OCI-LY3 (cell line): ENCODE measurements at regions not wholly inside any gene's neighbourhood (a gene's known extent, or its start where the extent isn't known, plus 50 kb on each side); places are given as distances from the start of the nearest gene placed in this dataset.

Source experiments
- EZH2phosphoT487 ChIP-seq: fragments of 200-600 bp; shearing (Covaris generic); IDR thresholded peaks from 2 replicates; pipeline ENCODE4 v1.6.1; 2018; ENCODE audit warnings: antibody characterized with exemption, mixed run types, low read depth
- TF ChIP-seq, protein P1 (sequence below): fragments of 200-600, 300-600 bp; sonication (generic); IDR thresholded peaks from 2 replicates; pipeline ENCODE4 v1.5.1; 2014; ENCODE audit warnings: antibody characterized with exemption, low read length, low read depth

- TF ChIP-seq, protein P1, sequence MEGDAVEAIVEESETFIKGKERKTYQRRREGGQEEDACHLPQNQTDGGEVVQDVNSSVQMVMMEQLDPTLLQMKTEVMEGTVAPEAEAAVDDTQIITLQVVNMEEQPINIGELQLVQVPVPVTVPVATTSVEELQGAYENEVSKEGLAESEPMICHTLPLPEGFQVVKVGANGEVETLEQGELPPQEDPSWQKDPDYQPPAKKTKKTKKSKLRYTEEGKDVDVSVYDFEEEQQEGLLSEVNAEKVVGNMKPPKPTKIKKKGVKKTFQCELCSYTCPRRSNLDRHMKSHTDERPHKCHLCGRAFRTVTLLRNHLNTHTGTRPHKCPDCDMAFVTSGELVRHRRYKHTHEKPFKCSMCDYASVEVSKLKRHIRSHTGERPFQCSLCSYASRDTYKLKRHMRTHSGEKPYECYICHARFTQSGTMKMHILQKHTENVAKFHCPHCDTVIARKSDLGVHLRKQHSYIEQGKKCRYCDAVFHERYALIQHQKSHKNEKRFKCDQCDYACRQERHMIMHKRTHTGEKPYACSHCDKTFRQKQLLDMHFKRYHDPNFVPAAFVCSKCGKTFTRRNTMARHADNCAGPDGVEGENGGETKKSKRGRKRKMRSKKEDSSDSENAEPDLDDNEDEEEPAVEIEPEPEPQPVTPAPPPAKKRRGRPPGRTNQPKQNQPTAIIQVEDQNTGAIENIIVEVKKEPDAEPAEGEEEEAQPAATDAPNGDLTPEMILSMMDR, result no peak
- no peak for TF ChIP-seq EZH2phosphoT487
Observed at GRCh38 chr11:38153985-38154384, 1555.9 kb upstream of the RAG2 start.
